ENCODE measurements at regions not wholly inside any gene's neighbourhood (a gene's known extent, or its start where the extent isn't known, plus 50 kb on each side); places are given as distances from the start of the nearest gene placed in this dataset.
A peak's percentile ranks its signal among the peaks of the same experiment; 100 is the strongest.
"Not testable (repeated sequence)": the region's sequence is repeated elsewhere in the genome, so short reads cannot be mapped to it uniquely, and the experiment has no call there.

GRCh38 chr9:109640580-109641371, 139.2 kb upstream of the PALM2AKAP2 start:
- Mint-ChIP-seq H3K9me3 (peaks cover 0 to 13% (median 0%) of the 10 kb centered on the region in 7 donors), H3K4me3 (no peak overlapping the region), H3K27ac (no peak overlapping the region), H3K4me1 (no peaks in the 10 kb centered on the region), H3K36me3 (no peaks in the 10 kb centered on the region), H3K27me3 (peaks cover 53% of the 10 kb centered on the region)
- Histone ChIP-seq H3K36me3 (ENCODE audit: control insufficient read depth, insufficient read depth, low read length) (no peaks in the 10 kb centered on the region), H3K27me3 (ENCODE audit: control insufficient read depth, insufficient read depth, low read length) (peaks cover 21% of the 10 kb centered on the region), H3K9me3 (ENCODE audit: control insufficient read depth in 2 of 2, low read length in 2 of 2) (peaks cover 0 to 2% of the 10 kb centered on the region in 2 experiments), H3K4me3 (ENCODE audit: low read depth, low read length) (no peak overlapping the region), H3K27ac (ENCODE audit: insufficient read depth, low read length, poor library complexity, severe bottlenecking) (no peak overlapping the region), H3K4me1 (ENCODE audit: control insufficient read depth, insufficient read depth, low read length, poor library complexity, severe bottlenecking) (no peaks in the 10 kb centered on the region)
- ATAC-seq (ENCODE audit: low read depth in 2 of 2) = no peak
- no peak for DNase-seq

- H3K4me1 Mint-ChIP-seq = no peaks in the 10 kb centered on the region
- H3K36me3 Mint-ChIP-seq = no peaks in the 10 kb centered on the region
- Histone ChIP-seq H3K27me3 (ENCODE audit: control insufficient read depth, insufficient read depth, low read length) (peaks cover 19% of the 10 kb centered on the region), H3K36me3 (ENCODE audit: control insufficient read depth, insufficient read depth, low read length) (no peaks in the 10 kb centered on the region), H3K4me3 (ENCODE audit: low read depth, low read length) (no peak overlapping the region), H3K27ac (ENCODE audit: insufficient read depth, low read length, poor library complexity, severe bottlenecking) (no peak overlapping the region), H3K4me1 (ENCODE audit: control insufficient read depth, insufficient read depth, low read length, poor library complexity, severe bottlenecking) (no peaks in the 10 kb centered on the region), H3K9me3 (ENCODE audit: control insufficient read depth in 2 of 2, low read length in 2 of 2) (peaks cover 0 to 2% of the 10 kb centered on the region in 2 experiments)
- H3K4me3 Mint-ChIP-seq = no peak overlapping the region
- H3K27me3 Mint-ChIP-seq = peaks cover 53% of the 10 kb centered on the region
- no peak for ATAC-seq (ENCODE audit: low read depth in 2 of 2)
- peaks cover 0 to 13% (median 0%) of the 10 kb centered on the region in 7 donors for H3K9me3 Mint-ChIP-seq
- DNase-seq = no peak
- no peak overlapping the region for H3K27ac Mint-ChIP-seq
Measured at GRCh38 chr9:109641372-109641659, 138.7 kb upstream of the PALM2AKAP2 start.

GRCh38 chr9:109652112-109652511, 127.9 kb upstream of the PALM2AKAP2 start:
- Mint-ChIP-seq H3K9me3 (peaks cover 0 to 6% (median 2%) of the 10 kb centered on the region in 7 donors), H3K36me3 (no peaks in the 10 kb centered on the region), H3K27ac (no peak overlapping the region), H3K27me3 (peaks cover 14% of the 10 kb centered on the region), H3K4me1 (no peaks in the 10 kb centered on the region), H3K4me3 (no peak overlapping the region)
- Histone ChIP-seq H3K9me3 (ENCODE audit: control insufficient read depth in 2 of 2, low read length in 2 of 2) (no peaks in the 10 kb centered on the region), H3K27ac (ENCODE audit: insufficient read depth, low read length, poor library complexity, severe bottlenecking) (no peak overlapping the region), H3K4me1 (ENCODE audit: control insufficient read depth, insufficient read depth, low read length, poor library complexity, severe bottlenecking) (no peaks in the 10 kb centered on the region), H3K4me3 (ENCODE audit: low read depth, low read length) (no peak overlapping the region), H3K27me3 (ENCODE audit: control insufficient read depth, insufficient read depth, low read length) (no peaks in the 10 kb centered on the region), H3K36me3 (ENCODE audit: control insufficient read depth, insufficient read depth, low read length) (no peaks in the 10 kb centered on the region)
- ATAC-seq (ENCODE audit: low read depth in 2 of 2) (no peak), DNase-seq (no peak)

- Mint-ChIP-seq H3K27ac (no peak overlapping the region), H3K27me3 (peaks cover 14% of the 10 kb centered on the region), H3K4me3 (no peak overlapping the region), H3K9me3 (peaks cover 0 to 6% (median 2%) of the 10 kb centered on the region in 7 donors), H3K36me3 (no peaks in the 10 kb centered on the region), H3K4me1 (no peaks in the 10 kb centered on the region)
- ATAC-seq (ENCODE audit: low read depth in 2 of 2) (no peak), DNase-seq (no peak)
- Histone ChIP-seq H3K4me1 (ENCODE audit: control insufficient read depth, insufficient read depth, low read length, poor library complexity, severe bottlenecking) (no peaks in the 10 kb centered on the region), H3K36me3 (ENCODE audit: control insufficient read depth, insufficient read depth, low read length) (no peaks in the 10 kb centered on the region), H3K27ac (ENCODE audit: insufficient read depth, low read length, poor library complexity, severe bottlenecking) (no peak overlapping the region), H3K27me3 (ENCODE audit: control insufficient read depth, insufficient read depth, low read length) (no peaks in the 10 kb centered on the region), H3K4me3 (ENCODE audit: low read depth, low read length) (no peak overlapping the region), H3K9me3 (ENCODE audit: control insufficient read depth in 2 of 2, low read length in 2 of 2) (no peaks in the 10 kb centered on the region)
Measured at GRCh38 chr9:109652971-109653370, 127.0 kb upstream of the PALM2AKAP2 start.

GRCh38 chr9:109653470-109653869, 126.5 kb upstream of the PALM2AKAP2 start:
- Mint-ChIP-seq H3K4me1 (no peaks in the 10 kb centered on the region), H3K4me3 (no peak overlapping the region), H3K27me3 (peaks cover 14% of the 10 kb centered on the region), H3K9me3 (peaks cover 0 to 5% (median 2%) of the 10 kb centered on the region in 7 donors), H3K27ac (peak overlapping the region in 1 of 3 donors; percentile 48), H3K36me3 (no peaks in the 10 kb centered on the region)
- DNase-seq (no peak), ATAC-seq (ENCODE audit: low read depth in 2 of 2) (no peak)
- no peaks in the 10 kb centered on the region for H3K27me3 ChIP-seq (ENCODE audit: control insufficient read depth, insufficient read depth, low read length)
- H3K9me3 ChIP-seq (ENCODE audit: control insufficient read depth in 2 of 2, low read length in 2 of 2) = no peaks in the 10 kb centered on the region
- H3K4me3 ChIP-seq (ENCODE audit: low read depth, low read length) = no peak overlapping the region
- H3K36me3 ChIP-seq (ENCODE audit: control insufficient read depth, insufficient read depth, low read length) = no peaks in the 10 kb centered on the region
- H3K27ac ChIP-seq (ENCODE audit: insufficient read depth, low read length, poor library complexity, severe bottlenecking) = no peak overlapping the region
- H3K4me1 ChIP-seq (ENCODE audit: control insufficient read depth, insufficient read depth, low read length, poor library complexity, severe bottlenecking) = no peaks in the 10 kb centered on the region

GRCh38 chr9:109663978-109664377, 116.0 kb upstream of the PALM2AKAP2 start:
- not testable (repeated sequence) for H3K27me3 ChIP-seq (ENCODE audit: control insufficient read depth, insufficient read depth, low read length); H3K9me3 ChIP-seq (ENCODE audit: control insufficient read depth in 2 of 2, low read length in 2 of 2); H3K4me3 Mint-ChIP-seq; H3K4me3 ChIP-seq (ENCODE audit: low read depth, low read length); H3K36me3 Mint-ChIP-seq; H3K27me3 Mint-ChIP-seq; H3K4me1 ChIP-seq (ENCODE audit: control insufficient read depth, insufficient read depth, low read length, poor library complexity, severe bottlenecking); DNase-seq; H3K36me3 ChIP-seq (ENCODE audit: control insufficient read depth, insufficient read depth, low read length); H3K27ac ChIP-seq (ENCODE audit: insufficient read depth, low read length, poor library complexity, severe bottlenecking); H3K4me1 Mint-ChIP-seq; ATAC-seq (ENCODE audit: low read depth in 2 of 2)
- peaks cover 0 to 18% (median 5%) of the 10 kb centered on the region in 7 donors for H3K9me3 Mint-ChIP-seq
- H3K27ac Mint-ChIP-seq = peak overlapping the region in 1 of 3 donors; percentile 21

GRCh38 chr9:109665736-109666135, 114.3 kb upstream of the PALM2AKAP2 start:
- H3K4me3 Mint-ChIP-seq; H3K9me3 ChIP-seq (ENCODE audit: control insufficient read depth in 2 of 2, low read length in 2 of 2); DNase-seq; H3K4me1 Mint-ChIP-seq; ATAC-seq (ENCODE audit: low read depth in 2 of 2); H3K27me3 ChIP-seq (ENCODE audit: control insufficient read depth, insufficient read depth, low read length); H3K4me3 ChIP-seq (ENCODE audit: low read depth, low read length); H3K36me3 ChIP-seq (ENCODE audit: control insufficient read depth, insufficient read depth, low read length); H3K4me1 ChIP-seq (ENCODE audit: control insufficient read depth, insufficient read depth, low read length, poor library complexity, severe bottlenecking); H3K36me3 Mint-ChIP-seq; H3K27ac Mint-ChIP-seq; H3K27ac ChIP-seq (ENCODE audit: insufficient read depth, low read length, poor library complexity, severe bottlenecking); H3K27me3 Mint-ChIP-seq: not testable (repeated sequence)
- peaks cover 0 to 18% (median 3%) of the 10 kb centered on the region in 7 donors for H3K9me3 Mint-ChIP-seq

GRCh38 chr9:109681301-109681700, 98.7 kb upstream of the PALM2AKAP2 start:
- ATAC-seq (ENCODE audit: low read depth in 2 of 2) (no peak), DNase-seq (no peak)
- no peak overlapping the region for H3K4me3 Mint-ChIP-seq
- H3K9me3 Mint-ChIP-seq = peaks cover 0 to 4% (median 2%) of the 10 kb centered on the region in 7 donors
- H3K27ac Mint-ChIP-seq = no peak overlapping the region
- Histone ChIP-seq H3K4me3 (ENCODE audit: low read depth, low read length) (no peak overlapping the region), H3K9me3 (ENCODE audit: control insufficient read depth in 2 of 2, low read length in 2 of 2) (no peaks in the 10 kb centered on the region), H3K27ac (ENCODE audit: insufficient read depth, low read length, poor library complexity, severe bottlenecking) (no peak overlapping the region), H3K4me1 (ENCODE audit: control insufficient read depth, insufficient read depth, low read length, poor library complexity, severe bottlenecking) (no peaks in the 10 kb centered on the region), H3K36me3 (ENCODE audit: control insufficient read depth, insufficient read depth, low read length) (no peaks in the 10 kb centered on the region), H3K27me3 (ENCODE audit: control insufficient read depth, insufficient read depth, low read length) (no peaks in the 10 kb centered on the region)
- H3K27me3 Mint-ChIP-seq = peaks cover 12% of the 10 kb centered on the region
- no peaks in the 10 kb centered on the region for H3K36me3 Mint-ChIP-seq
- H3K4me1 Mint-ChIP-seq = no peaks in the 10 kb centered on the region

Data from CD4-positive, CD25-positive, alpha-beta regulatory T cell (primary cell).